A673 (cell line): ENCODE measurements at regions not wholly inside any gene's neighbourhood (a gene's known extent, or its start where the extent isn't known, plus 50 kb on each side); places are given as distances from the start of the nearest gene placed in this dataset.

Experiments
- BruUV-seq: library from RNA; stranded (reverse); fragments of 400-500 nt; replicated peaks from 2 replicates; lab custom pipeline; 2021; lab: Mats Ljungman, UMichigan
- CTCF ChIA-PET: fragments of 300-600 bp; sonication (Branson Sonifier 250); formaldehyde crosslinking; loops from one replicate; lab custom pipeline; 2022; ENCODE audit warnings: antibody characterized with exemption; lab: Charles Lee
- POLR2A ChIA-PET: fragments of 300-600 bp; sonication (Branson Sonifier 250); formaldehyde crosslinking; loops from one replicate; lab custom pipeline; 2022; ENCODE audit warnings: antibody characterized with exemption; ENCODE audit not compliant: low non-redundant PET; lab: Charles Lee
- DNase-seq: peaks from one replicate; pipeline ENCODE4 v3.0.0-alpha.2; 2015; ENCODE audit warnings: low spot score
- H3K27ac ChIP-seq: fragments of 200-600 bp; sonication (generic); 2 replicates; pipeline ENCODE4 v1.5.1; 2016; ENCODE audit warnings: mixed run types, low read depth, mild to moderate bottlenecking, mixed read lengths, antibody characterized with exemption, low read length; ENCODE audit not compliant: poor library complexity, severe bottlenecking
- H3K27me3 ChIP-seq: fragments of 200-600 bp; sonication (generic); replicated peaks from 2 replicates; pipeline ENCODE4 v1.6.1; 2017; ENCODE audit warnings: mixed run types, low read depth, mild to moderate bottlenecking, mixed read lengths, antibody characterized with exemption, low read length; ENCODE audit not compliant: insufficient read depth, poor library complexity
- H3K36me3 ChIP-seq: fragments of 200-600 bp; sonication (generic); 2 replicates; pipeline ENCODE4 v1.6.1; 2016; ENCODE audit warnings: mixed run types, mild to moderate bottlenecking, mixed read lengths, antibody characterized with exemption, low read length; ENCODE audit not compliant: insufficient read depth, poor library complexity, severe bottlenecking
- H3K4me1 ChIP-seq: fragments of 200-600 bp; sonication (generic); 2 replicates; pipeline ENCODE4 v1.6.1; 2017; ENCODE audit warnings: mixed run types, mild to moderate bottlenecking, mixed read lengths, antibody characterized with exemption, low read length; ENCODE audit not compliant: insufficient read depth, poor library complexity, severe bottlenecking
- H3K4me3 ChIP-seq: fragments of 200-600 bp; sonication (generic); 2 replicates; pipeline ENCODE4 v1.5.1; 2016; ENCODE audit warnings: low read depth, mixed run types, mild to moderate bottlenecking, mixed read lengths, low read length; ENCODE audit not compliant: poor library complexity, severe bottlenecking
- H3K9me3 ChIP-seq: fragments of 200-600 bp; sonication (generic); 2 replicates; pipeline ENCODE4 v1.6.1; 2016; ENCODE audit warnings: mixed run types, low read depth, mild to moderate bottlenecking, mixed read lengths, antibody characterized with exemption, low read length; ENCODE audit not compliant: poor library complexity, severe bottlenecking
- CTCF ChIP-seq: fragments of 300-800, 200-600 bp; sonication (generic); conservative IDR thresholded peaks from 2 replicates; pipeline ENCODE4 v1.5.1; 2017; ENCODE audit warnings: low read depth, mild to moderate bottlenecking, antibody characterized with exemption, low read length, moderate library complexity, mixed read lengths
- EZH2 ChIP-seq: fragments of 200-600 bp; sonication (generic); IDR thresholded peaks from 2 replicates; pipeline ENCODE4 v1.6.1; 2017; ENCODE audit warnings: borderline replicate concordance, low read depth, mild to moderate bottlenecking, mixed read lengths, antibody characterized with exemption, low read length; ENCODE audit not compliant: poor library complexity, severe bottlenecking
- intact Hi-C: fragments of 100-400 bp; cut with micrococcal nuclease; formaldehyde crosslinking; loops from one replicate; pipeline ENCODE4 v1.10.0; 2022; ENCODE audit not compliant: unreplicated experiment

GRCh38 chr5:12652201-12652600 is 748.0 kb upstream of the CTNND2 start:
- H3K27ac ChIP-seq = no peak overlapping the region
- no peaks in the 10 kb centered on the region for H3K27me3 ChIP-seq
- intact Hi-C loops = no loop called here
- no peaks in the 10 kb centered on the region for H3K36me3 ChIP-seq
- TF ChIP-seq EZH2 (no peak), CTCF (no peak)
- no peak for DNase-seq
- H3K4me3 ChIP-seq = no peak overlapping the region
- ChIA-PET CTCF (no interaction called here), POLR2A (no interaction called here)
- no TSS peak for BruUV-seq
- H3K9me3 ChIP-seq = peaks cover 20% of the 10 kb centered on the region
- H3K4me1 ChIP-seq = no peaks in the 10 kb centered on the region

- DNase-seq = no peak
- TF ChIP-seq CTCF = no peak
- TF ChIP-seq EZH2 = no peak
- Histone ChIP-seq H3K27me3 (no peaks in the 10 kb centered on the region), H3K27ac (no peak overlapping the region), H3K4me1 (no peaks in the 10 kb centered on the region), H3K36me3 (no peaks in the 10 kb centered on the region), H3K9me3 (peaks cover 28% of the 10 kb centered on the region), H3K4me3 (no peak overlapping the region)
- ChIA-PET POLR2A (no interaction called here), CTCF (no interaction called here)
- intact Hi-C loops = no loop called here
- no TSS peak for BruUV-seq
Observed at GRCh38 chr5:12648558-12648957, 744.3 kb upstream of the CTNND2 start.

- POLR2A ChIA-PET = no interaction called here
Observed at GRCh38 chr5:12647613-12648012, 743.4 kb upstream of the CTNND2 start.

More at GRCh38 chr5:12647613-12648012, 743.4 kb upstream of the CTNND2 start:
- TF ChIP-seq CTCF (no peak), EZH2 (no peak)
- H3K4me3 ChIP-seq = no peak overlapping the region
- CTCF ChIA-PET = no interaction called here
- DNase-seq = no peak
- no peak overlapping the region for H3K27ac ChIP-seq
- no peaks in the 10 kb centered on the region for H3K36me3 ChIP-seq
- no peaks in the 10 kb centered on the region for H3K4me1 ChIP-seq
- H3K27me3 ChIP-seq = no peaks in the 10 kb centered on the region
- BruUV-seq = no TSS peak
- peaks cover 34% of the 10 kb centered on the region for H3K9me3 ChIP-seq
- intact Hi-C loops = no loop called here
